ENCODE measurements at regions not wholly inside any gene's neighbourhood (a gene's known extent, or its start where the extent isn't known, plus 50 kb on each side); places are given as distances from the start of the nearest gene placed in this dataset.

GRCh38 chr5:117788596-117788995, 1199.8 kb downstream of the DTWD2 start:
- Histone ChIP-seq H3K4me2 (ENCODE audit: insufficient read depth, low read length) (no peak overlapping the region), H3K4me1 (ENCODE audit: control insufficient read depth, extremely low read depth, insufficient read depth, low read length) (no peaks in the 10 kb centered on the region), H3K4me3 (replicated peaks in 1 of 3; ENCODE audit: insufficient read depth in 1 of 3, low read depth in 1 of 3, low read length in 3 of 3) (no peak overlapping the region), H3K27me3 (ENCODE audit: control insufficient read depth in 2 of 2, insufficient read depth in 2 of 2, low read length in 2 of 2) (no peaks in the 10 kb centered on the region), H3K9me3 (replicated peaks; ENCODE audit: control insufficient read depth, insufficient read depth, low read length) (no peaks in the 10 kb centered on the region), H3K79me2 (ENCODE audit: control insufficient read depth, insufficient read depth, low read length) (no peaks in the 10 kb centered on the region), H3K27ac (ENCODE audit: insufficient read depth, low read depth, low read length) (no peak overlapping the region), H3K9ac (replicated peaks; ENCODE audit: extremely low read depth, insufficient read depth, low read length) (no peak overlapping the region), H3K36me3 (ENCODE audit: control insufficient read depth in 2 of 2, extremely low read depth in 1 of 2, insufficient read depth in 2 of 2, low read length in 2 of 2) (no peaks in the 10 kb centered on the region), H4K20me1 (replicated peaks; ENCODE audit: control insufficient read depth, extremely low read depth, insufficient read depth, low read length) (no peaks in the 10 kb centered on the region), H2AFZ (ENCODE audit: low read depth, low read length) (no peak overlapping the region), H3K9me1 (replicated peaks; ENCODE audit: control insufficient read depth, extremely low read depth, insufficient read depth, low read length) (no peaks in the 10 kb centered on the region)
- no peak for FAIRE-seq
- no peak for DNase-seq (ENCODE audit: low read depth, low spot score)
- ChIA-PET CTCF (no interaction called here), POLR2A (no interaction called here)
- no TSS peak for BruUV-seq (replicated peaks)
- intact Hi-C loops (cut with micrococcal nuclease) = no loop called here
- TF ChIP-seq JUN (IDR thresholded peaks at IDR 0.05; ENCODE audit: borderline replicate concordance, insufficient read depth, insufficient read length, low read depth) (no peak), POLR2A (IDR thresholded peaks at IDR 0.05; ENCODE audit: low read depth, low read length) (no peak), GATA2 (IDR thresholded peaks at IDR 0.05; ENCODE audit: insufficient read depth, insufficient read length, low read depth, low read length) (no peak), MAX (IDR thresholded peaks at IDR 0.05; ENCODE audit: insufficient read depth, insufficient read length) (no peak)
- dilution Hi-C loops (cut with MboI; ENCODE audit: extremely low pct_ligation_motif_present, low sequenced_read_pairs) = no loop called here

GRCh38 chr5:117779171-117779570, 1204.5 kb upstream of the SEMA6A start:
- CTCF ChIA-PET = no interaction called here
- DNase-seq (ENCODE audit: low read depth, low spot score) (no peak), FAIRE-seq (no peak)
- Histone ChIP-seq H3K4me3 (replicated peaks in 1 of 3; ENCODE audit: insufficient read depth in 1 of 3, low read depth in 1 of 3, low read length in 3 of 3) (no peak overlapping the region), H3K9me3 (replicated peaks; ENCODE audit: control insufficient read depth, insufficient read depth, low read length) (no peaks in the 10 kb centered on the region), H3K4me2 (ENCODE audit: insufficient read depth, low read length) (no peak overlapping the region), H3K36me3 (ENCODE audit: control insufficient read depth in 2 of 2, extremely low read depth in 1 of 2, insufficient read depth in 2 of 2, low read length in 2 of 2) (no peaks in the 10 kb centered on the region), H3K27ac (ENCODE audit: insufficient read depth, low read depth, low read length) (no peak overlapping the region), H4K20me1 (replicated peaks; ENCODE audit: control insufficient read depth, extremely low read depth, insufficient read depth, low read length) (no peaks in the 10 kb centered on the region), H3K79me2 (ENCODE audit: control insufficient read depth, insufficient read depth, low read length) (no peaks in the 10 kb centered on the region), H3K27me3 (ENCODE audit: control insufficient read depth in 2 of 2, insufficient read depth in 2 of 2, low read length in 2 of 2) (no peaks in the 10 kb centered on the region), H3K9ac (replicated peaks; ENCODE audit: extremely low read depth, insufficient read depth, low read length) (no peak overlapping the region), H3K9me1 (replicated peaks; ENCODE audit: control insufficient read depth, extremely low read depth, insufficient read depth, low read length) (no peaks in the 10 kb centered on the region), H2AFZ (ENCODE audit: low read depth, low read length) (no peak overlapping the region), H3K4me1 (ENCODE audit: control insufficient read depth, extremely low read depth, insufficient read depth, low read length) (no peaks in the 10 kb centered on the region)
- BruUV-seq (replicated peaks) = no TSS peak
- TF ChIP-seq MAX (IDR thresholded peaks at IDR 0.05; ENCODE audit: insufficient read depth, insufficient read length) (no peak), EZH2 (IDR thresholded peaks at IDR 0.05; ENCODE audit: borderline replicate concordance, low read depth, low read length, severe bottlenecking) (no peak), GATA2 (IDR thresholded peaks at IDR 0.05; ENCODE audit: insufficient read depth, insufficient read length, low read depth, low read length) (no peak), POLR2A (IDR thresholded peaks at IDR 0.05; ENCODE audit: low read depth, low read length) (no peak), CTCF (IDR thresholded peaks at IDR 0.05; ENCODE audit: extremely low read depth in 1 of 2, insufficient read depth in 1 of 2, low read depth in 1 of 2, low read length in 2 of 2) (no peak), JUN (IDR thresholded peaks at IDR 0.05; ENCODE audit: borderline replicate concordance, insufficient read depth, insufficient read length, low read depth) (no peak), FOS (IDR thresholded peaks at IDR 0.05; ENCODE audit: borderline replicate concordance, insufficient read depth, low read length) (no peak)
- intact Hi-C loops (cut with micrococcal nuclease) = no loop called here
- dilution Hi-C loops (cut with MboI; ENCODE audit: extremely low pct_ligation_motif_present, low sequenced_read_pairs) = no loop called here
- POLR2A ChIA-PET = no interaction called here
